ENCODE measurements at regions not wholly inside any gene's neighbourhood (a gene's known extent, or its start where the extent isn't known, plus 50 kb on each side); places are given as distances from the start of the nearest gene placed in this dataset.

DNA sequence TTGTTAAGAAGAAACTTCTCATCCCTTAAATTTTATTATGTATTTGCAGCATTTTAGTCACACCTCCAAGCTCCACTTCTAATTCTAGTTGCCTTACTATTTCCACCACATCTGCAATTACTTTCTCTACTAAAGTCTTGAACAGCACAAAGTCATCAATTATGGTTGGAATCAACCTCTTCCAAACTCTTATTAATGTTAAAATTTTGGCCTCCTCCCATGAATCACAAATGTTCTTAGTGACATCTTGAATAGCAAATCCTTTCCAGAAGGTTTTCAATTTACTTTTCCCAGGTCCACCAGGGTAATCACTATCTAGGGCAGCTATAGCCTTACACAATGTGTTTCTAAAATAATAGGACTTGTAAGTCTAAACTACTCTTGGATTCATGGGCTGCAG, 126.3 kb upstream of the POM121L12 start:
- no peak overlapping the region for H3K4me3 ChIP-seq (ENCODE audit: low read depth, low read length)
- TF ChIP-seq, protein P1, sequence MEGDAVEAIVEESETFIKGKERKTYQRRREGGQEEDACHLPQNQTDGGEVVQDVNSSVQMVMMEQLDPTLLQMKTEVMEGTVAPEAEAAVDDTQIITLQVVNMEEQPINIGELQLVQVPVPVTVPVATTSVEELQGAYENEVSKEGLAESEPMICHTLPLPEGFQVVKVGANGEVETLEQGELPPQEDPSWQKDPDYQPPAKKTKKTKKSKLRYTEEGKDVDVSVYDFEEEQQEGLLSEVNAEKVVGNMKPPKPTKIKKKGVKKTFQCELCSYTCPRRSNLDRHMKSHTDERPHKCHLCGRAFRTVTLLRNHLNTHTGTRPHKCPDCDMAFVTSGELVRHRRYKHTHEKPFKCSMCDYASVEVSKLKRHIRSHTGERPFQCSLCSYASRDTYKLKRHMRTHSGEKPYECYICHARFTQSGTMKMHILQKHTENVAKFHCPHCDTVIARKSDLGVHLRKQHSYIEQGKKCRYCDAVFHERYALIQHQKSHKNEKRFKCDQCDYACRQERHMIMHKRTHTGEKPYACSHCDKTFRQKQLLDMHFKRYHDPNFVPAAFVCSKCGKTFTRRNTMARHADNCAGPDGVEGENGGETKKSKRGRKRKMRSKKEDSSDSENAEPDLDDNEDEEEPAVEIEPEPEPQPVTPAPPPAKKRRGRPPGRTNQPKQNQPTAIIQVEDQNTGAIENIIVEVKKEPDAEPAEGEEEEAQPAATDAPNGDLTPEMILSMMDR (IDR thresholded peaks at IDR 0.05; ENCODE audit: low read depth, low read length, missing control alignments) = no peak
- DNase-seq (ENCODE audit: low read depth) = no peak

DNA sequence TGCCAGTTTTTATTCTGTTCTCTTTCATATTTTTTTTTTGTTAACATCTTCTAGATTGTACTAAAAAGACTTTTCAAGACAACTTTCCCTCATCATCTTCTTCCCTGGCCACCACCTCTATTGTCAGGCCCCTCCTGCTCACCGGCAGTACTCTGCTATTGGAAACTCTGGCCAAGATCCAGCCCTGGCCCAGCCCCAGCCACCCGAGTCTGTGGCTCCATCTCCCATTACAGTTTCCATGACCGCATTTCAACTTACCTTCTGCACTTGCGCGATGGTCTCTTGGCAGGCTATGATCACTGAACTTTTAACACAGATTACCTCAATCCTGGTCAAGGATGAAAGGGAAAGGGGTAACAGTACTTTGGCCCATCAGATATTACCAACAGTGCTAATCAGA, 137.7 kb upstream of the POM121L12 start:
- H3K4me3 ChIP-seq (ENCODE audit: low read depth, low read length) = no peak overlapping the region
- TF ChIP-seq, protein P1 (IDR thresholded peaks at IDR 0.05; ENCODE audit: low read depth, low read length, missing control alignments) = no peak
- no peak for DNase-seq (ENCODE audit: low read depth)

DNA sequence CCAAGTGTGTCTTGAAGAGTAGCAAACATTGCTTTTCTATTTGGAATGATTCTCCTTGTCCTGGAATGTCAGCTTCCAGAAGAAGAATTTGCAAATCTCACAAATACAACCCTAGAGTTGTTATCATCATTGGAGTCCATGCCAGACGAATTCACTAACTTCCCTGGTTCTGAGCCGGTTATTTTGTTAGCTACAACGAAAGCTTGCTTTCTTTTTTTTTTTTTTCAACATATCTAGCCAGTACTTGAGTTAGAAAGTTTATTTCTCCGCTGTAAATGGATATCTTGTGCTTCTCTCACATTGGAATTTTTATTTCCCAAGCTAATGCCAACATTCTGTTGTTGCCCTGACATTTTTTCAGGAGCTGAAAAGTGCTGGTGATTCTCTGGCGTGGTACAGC, 138.1 kb upstream of the POM121L12 start:
- H3K4me3 ChIP-seq (ENCODE audit: low read depth, low read length) = no peak overlapping the region
- no peak for DNase-seq (ENCODE audit: low read depth)
- TF ChIP-seq, protein P1 (IDR thresholded peaks at IDR 0.05; ENCODE audit: low read depth, low read length, missing control alignments) = no peak

DNA sequence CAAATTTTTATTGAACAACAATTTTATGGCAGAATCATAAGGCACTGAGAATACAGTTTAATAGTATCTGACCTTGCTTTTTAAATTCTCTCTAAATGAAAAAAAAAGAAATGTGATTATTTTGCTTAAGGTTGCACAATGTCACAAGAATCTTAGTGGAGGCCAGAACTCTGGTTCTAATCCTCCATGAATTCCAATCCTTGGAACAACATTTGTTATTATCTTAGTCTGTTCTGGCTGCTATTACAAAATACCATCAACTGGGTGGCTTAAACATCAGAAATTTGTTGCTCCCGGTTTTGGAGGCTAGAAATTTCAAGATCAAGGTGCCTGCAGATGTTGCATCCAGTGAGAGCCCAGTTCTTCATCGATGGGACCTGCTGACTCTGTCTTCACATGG, 158.2 kb upstream of the POM121L12 start:
- TF ChIP-seq, protein P1 (IDR thresholded peaks at IDR 0.05; ENCODE audit: low read depth, low read length, missing control alignments) = no peak
- DNase-seq (ENCODE audit: low read depth) = no peak
- no peak overlapping the region for H3K4me3 ChIP-seq (ENCODE audit: low read depth, low read length)

GRCh38 chr7:52876402-52876801, 159.0 kb upstream of the POM121L12 start:
- TF ChIP-seq, protein P1 (IDR thresholded peaks at IDR 0.05; ENCODE audit: low read depth, low read length, missing control alignments) = no peak
- H3K4me3 ChIP-seq (ENCODE audit: low read depth, low read length) = no peak overlapping the region
- DNase-seq (ENCODE audit: low read depth) = no peak

- TF ChIP-seq, protein P1 (IDR thresholded peaks at IDR 0.05; ENCODE audit: low read depth, low read length, missing control alignments) = no peak
- no peak for DNase-seq (ENCODE audit: low read depth)
- H3K4me3 ChIP-seq (ENCODE audit: low read depth, low read length) = no peak overlapping the region
These were observed 171.8 kb upstream of the POM121L12 start for GRCh38 chr7:52863652-52864051.

- no peak overlapping the region for H3K4me3 ChIP-seq (ENCODE audit: low read depth, low read length)
- TF ChIP-seq, protein P1 (IDR thresholded peaks at IDR 0.05; ENCODE audit: low read depth, low read length, missing control alignments) = no peak
- no peak for DNase-seq (ENCODE audit: low read depth)
These were observed 173.1 kb upstream of the POM121L12 start for GRCh38 chr7:52862321-52862720.
